ENCODE measurements at regions not wholly inside any gene's neighbourhood (a gene's known extent, or its start where the extent isn't known, plus 50 kb on each side); places are given as distances from the start of the nearest gene placed in this dataset.

DNA sequence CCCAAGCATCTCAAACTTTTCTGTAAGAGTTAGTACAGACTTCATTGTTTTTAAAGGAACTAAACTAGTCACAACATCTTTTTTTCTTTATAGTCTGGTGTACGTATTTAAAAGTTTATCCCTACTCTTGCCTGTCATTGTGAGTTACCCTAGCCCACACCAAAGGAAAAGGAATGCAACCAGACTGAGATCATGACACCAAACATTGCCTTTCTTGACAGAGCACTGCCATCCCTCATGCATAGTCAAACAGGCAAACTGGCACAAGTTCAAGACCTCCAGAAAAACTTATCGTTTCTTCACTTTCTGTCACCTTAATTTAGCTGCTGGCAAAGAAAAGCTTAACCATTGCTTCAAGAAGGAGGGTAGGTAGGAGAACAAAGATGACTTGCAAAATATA lies 448.4 kb upstream of the MANEA start:
- no peak for TF ChIP-seq EZH2 (IDR thresholded peaks at IDR 0.05; ENCODE audit: insufficient read depth, low read length)
- TF ChIP-seq, protein P1, sequence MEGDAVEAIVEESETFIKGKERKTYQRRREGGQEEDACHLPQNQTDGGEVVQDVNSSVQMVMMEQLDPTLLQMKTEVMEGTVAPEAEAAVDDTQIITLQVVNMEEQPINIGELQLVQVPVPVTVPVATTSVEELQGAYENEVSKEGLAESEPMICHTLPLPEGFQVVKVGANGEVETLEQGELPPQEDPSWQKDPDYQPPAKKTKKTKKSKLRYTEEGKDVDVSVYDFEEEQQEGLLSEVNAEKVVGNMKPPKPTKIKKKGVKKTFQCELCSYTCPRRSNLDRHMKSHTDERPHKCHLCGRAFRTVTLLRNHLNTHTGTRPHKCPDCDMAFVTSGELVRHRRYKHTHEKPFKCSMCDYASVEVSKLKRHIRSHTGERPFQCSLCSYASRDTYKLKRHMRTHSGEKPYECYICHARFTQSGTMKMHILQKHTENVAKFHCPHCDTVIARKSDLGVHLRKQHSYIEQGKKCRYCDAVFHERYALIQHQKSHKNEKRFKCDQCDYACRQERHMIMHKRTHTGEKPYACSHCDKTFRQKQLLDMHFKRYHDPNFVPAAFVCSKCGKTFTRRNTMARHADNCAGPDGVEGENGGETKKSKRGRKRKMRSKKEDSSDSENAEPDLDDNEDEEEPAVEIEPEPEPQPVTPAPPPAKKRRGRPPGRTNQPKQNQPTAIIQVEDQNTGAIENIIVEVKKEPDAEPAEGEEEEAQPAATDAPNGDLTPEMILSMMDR (IDR thresholded peaks at IDR 0.05; ENCODE audit: insufficient read depth, low read depth, low read length) = no peak

Measured in astrocyte (in vitro differentiated cells and primary cell).